ENCODE measurements at regions not wholly inside any gene's neighbourhood (a gene's known extent, or its start where the extent isn't known, plus 50 kb on each side); places are given as distances from the start of the nearest gene placed in this dataset.
"Not testable (repeated sequence)": the region's sequence is repeated elsewhere in the genome, so short reads cannot be mapped to it uniquely, and the experiment has no call there.

GRCh38 chr7:108810756-108811385, 241.2 kb downstream of the DNAJB9 start:
- no peak for DNase-seq (ENCODE audit: low read depth in 4 of 4, low spot score in 2 of 4)

GRCh38 chr7:108813251-108814014, 243.8 kb downstream of the DNAJB9 start:
- DNase-seq (ENCODE audit: low read depth in 4 of 4, low spot score in 2 of 4) = no peak

DNA sequence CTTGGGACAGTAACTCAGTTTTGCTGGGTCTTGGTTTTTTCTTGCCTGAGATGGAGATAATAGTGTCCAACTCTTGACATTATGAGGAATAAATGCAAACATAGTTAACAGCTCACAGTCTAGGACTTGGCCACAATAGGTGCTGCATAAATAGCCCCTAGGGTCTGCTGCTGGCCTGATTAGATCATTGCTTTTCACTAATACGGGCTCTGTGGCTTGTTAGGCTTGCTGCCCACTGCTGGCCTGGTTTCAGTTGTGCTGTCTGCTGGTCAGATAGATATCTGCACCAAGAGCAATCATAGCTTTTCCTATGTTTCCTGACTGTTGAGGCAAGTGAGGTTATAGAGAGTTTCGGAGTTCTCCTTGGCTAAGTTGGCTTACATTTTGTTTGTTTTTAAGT, 246.1 kb downstream of the DNAJB9 start:
- DNase-seq (ENCODE audit: low read depth in 4 of 4, low spot score in 2 of 4) = no peak

DNA sequence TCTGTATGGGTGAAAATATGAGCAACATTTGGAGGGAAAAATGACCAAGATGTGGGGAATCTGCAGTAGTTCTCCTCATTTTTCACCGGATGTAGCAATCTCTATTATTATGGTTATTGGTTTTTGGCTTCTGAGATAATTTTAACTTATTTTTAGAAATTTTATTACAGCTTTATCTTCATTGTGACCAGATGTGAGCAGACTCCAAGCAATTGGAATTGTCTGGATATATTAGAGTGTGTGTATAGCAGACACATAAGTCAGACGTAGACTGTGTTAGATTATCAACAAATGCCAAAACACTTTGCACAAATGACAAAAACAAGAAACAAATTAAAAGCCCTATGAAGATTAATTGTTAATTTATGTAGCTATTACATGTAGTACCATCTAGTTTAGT, 249.1 kb downstream of the DNAJB9 start:
- no peak for DNase-seq (ENCODE audit: low read depth in 4 of 4, low spot score in 2 of 4)

- no peak for DNase-seq (ENCODE audit: low read depth in 4 of 4, low spot score in 2 of 4)
These were observed 255.3 kb downstream of the DNAJB9 start for GRCh38 chr7:108824840-108825580.

DNA sequence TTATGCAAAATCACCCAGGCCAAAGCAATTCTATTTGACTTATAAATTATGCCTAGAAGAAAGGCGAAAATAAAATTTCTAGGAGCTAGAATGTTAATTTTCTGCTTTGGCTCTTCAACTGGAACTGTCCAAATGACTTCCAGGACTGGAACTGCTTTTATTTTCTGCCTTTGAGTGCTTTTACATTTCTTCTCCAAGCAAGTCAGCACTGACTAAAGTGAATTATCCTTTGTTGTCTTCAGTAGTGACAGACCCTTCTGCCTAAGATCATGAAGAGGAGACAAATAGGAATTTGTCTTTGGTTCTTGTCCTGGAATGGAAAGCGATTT, 255.9 kb downstream of the DNAJB9 start:
- no peak for DNase-seq (ENCODE audit: low read depth in 4 of 4, low spot score in 2 of 4)

DNA sequence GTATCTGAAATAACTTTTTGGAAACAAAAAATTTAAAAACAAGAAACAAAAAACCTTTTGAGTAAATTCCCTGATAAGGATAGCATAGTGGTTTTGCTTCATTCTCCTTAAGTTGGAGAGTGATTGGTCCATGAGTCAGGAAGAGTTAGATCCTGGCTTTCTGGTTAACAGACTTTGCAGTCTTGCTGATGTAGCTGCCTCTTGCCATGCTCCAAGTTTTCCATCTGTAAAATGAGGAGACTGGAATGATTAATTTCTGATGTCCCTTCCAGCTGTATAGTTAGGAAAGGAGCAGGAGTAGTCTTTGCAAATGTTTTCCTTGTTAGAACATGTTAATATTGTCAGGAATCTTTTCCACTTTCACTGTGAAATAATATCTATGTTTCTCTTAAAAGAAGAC, 266.6 kb downstream of the DNAJB9 start:
- no peak for DNase-seq (ENCODE audit: low read depth in 4 of 4, low spot score in 2 of 4)

DNA sequence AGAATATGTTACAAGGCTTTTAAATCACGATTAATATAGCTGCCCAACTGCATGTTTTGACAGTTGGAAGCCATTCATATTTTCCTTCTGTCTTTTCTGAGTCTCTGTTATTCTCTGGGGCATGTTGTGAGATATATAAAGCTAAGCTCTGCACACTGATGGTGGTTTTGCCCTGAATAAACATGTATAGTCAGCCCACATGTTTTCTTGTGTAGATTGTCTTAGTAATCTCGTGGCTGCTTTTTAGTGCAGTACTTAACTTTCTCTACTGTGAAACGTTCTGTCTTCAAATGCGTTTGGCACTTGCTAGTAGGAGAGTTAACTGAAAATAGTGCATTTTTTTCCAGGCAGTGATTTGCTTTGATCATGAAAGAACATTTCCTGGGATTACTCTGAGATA, 268.5 kb downstream of the DNAJB9 start:
- no peak for DNase-seq (ENCODE audit: low read depth in 4 of 4, low spot score in 2 of 4)

- DNase-seq (ENCODE audit: low read depth in 4 of 4, low spot score in 2 of 4) = no peak
These were observed 269.4 kb downstream of the DNAJB9 start for GRCh38 chr7:108839076-108839475.

DNA sequence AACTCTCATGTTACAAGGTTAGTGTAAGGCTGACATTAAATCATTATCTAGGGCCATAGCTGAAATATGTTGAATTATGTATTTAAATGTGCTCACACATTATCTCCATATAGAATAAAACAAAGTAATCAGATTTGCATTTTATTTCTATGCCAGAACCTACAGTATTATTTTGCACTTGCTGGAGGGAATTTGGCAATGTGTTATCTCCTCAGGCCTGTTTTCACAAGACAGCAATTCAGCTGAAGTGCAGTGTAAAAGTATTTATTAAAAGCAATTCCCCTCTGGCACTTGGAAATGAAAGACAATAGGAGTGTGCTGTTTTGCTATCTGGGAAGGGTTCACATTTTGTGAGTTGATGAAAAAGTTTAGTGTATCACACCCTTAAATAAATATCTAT, 276.3 kb downstream of the DNAJB9 start:
- no peak for DNase-seq (ENCODE audit: low read depth in 4 of 4, low spot score in 2 of 4)

GRCh38 chr7:108846471-108846870, 276.8 kb downstream of the DNAJB9 start:
- DNase-seq (ENCODE audit: low read depth in 4 of 4, low spot score in 2 of 4) = no peak

DNA sequence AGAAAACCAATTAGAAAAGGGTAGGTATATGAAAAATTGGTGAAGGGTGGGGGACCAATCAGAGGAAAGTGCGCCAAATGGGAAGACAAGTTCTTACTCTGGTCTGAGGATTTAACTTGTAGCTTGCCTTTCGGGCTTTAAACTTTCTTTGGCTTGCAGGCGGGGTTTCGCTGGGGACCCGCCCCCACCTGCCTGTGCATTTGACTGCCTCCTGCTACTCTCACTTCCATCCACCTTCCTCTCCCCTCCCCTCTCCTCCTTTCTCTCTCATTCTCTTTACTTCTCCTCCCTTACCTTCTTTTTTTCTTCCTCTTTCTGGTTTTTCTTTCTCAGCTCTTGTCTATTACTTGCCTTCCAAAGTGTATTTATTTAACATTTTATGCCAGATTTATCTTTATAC, 278.8 kb downstream of the DNAJB9 start:
- DNase-seq (ENCODE audit: low read depth in 4 of 4, low spot score in 2 of 4) = no peak

DNA sequence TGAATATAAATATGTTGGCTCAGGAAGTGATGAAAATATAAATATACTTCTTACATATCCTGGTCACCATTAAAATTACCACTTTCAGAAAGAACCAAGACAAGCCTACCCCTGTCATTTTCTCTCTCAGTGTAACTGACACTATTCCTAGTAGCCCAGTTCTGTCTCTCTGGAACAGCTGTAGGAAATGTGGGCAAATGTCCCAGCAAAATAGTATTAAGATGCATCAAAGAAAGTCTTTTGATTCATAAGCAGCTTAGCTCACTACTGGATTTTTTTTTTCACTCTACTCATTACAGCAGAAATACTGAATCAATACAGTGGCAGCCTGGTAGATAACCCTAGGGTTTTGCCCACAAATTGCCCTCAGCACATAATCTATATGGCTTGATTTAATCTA, 290.9 kb downstream of the DNAJB9 start:
- no peak for DNase-seq (ENCODE audit: low read depth in 4 of 4, low spot score in 2 of 4)

GRCh38 chr7:108861071-108861470, 291.4 kb downstream of the DNAJB9 start:
- no peak for DNase-seq (ENCODE audit: low read depth in 4 of 4, low spot score in 2 of 4)

DNA sequence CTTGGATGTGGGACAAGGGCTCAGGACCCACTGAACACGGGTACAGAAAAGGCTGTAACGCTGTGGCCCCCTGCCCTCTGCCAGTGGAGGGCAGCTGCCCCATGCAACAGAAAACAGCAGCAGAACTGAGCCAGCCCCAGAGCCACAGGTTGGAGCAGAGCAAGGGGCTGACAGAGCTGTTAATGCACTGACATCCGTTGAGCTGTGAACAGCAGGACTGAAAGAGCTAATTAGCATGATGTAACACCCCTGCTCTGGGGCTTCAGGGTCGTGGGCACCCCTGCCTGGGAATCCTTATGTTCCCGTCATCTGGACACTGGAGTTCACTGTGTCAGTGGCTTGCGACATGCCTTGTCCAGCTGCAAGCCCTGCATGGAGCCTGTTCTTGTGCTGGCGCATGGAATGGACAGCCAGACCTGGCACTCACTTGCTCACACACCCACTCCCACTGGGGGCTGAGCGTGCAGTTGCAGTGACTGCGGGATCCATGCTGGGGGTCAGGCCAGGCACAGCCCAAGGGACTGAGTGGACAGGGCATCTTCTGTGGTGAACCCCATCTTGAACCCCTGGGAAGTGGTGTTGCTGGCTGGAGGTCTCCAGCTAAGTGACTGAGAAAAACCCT, 293.7 kb downstream of the DNAJB9 start:
- no peak for DNase-seq (ENCODE audit: low read depth in 4 of 4, low spot score in 2 of 4)

DNA sequence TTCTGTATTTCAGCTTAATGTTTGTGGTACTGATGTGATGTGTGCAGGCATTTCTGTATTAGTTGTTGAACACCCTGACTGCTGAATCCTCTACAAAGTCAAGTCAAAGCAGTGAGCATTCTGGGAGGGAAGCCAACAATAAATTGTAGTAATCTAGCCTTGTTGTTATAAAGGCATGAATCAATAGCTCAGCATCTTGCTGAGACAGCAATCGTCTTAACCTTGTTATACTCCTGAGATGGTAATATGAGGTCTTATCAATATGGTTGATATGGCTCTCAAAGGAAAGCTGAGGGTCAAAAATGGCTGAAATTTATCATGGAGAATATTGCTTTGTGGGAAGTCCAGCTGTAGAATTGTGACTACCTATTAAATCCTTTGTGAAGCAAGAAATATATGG, 299.4 kb downstream of the DNAJB9 start:
- DNase-seq (ENCODE audit: low read depth in 4 of 4, low spot score in 2 of 4) = no peak

DNA sequence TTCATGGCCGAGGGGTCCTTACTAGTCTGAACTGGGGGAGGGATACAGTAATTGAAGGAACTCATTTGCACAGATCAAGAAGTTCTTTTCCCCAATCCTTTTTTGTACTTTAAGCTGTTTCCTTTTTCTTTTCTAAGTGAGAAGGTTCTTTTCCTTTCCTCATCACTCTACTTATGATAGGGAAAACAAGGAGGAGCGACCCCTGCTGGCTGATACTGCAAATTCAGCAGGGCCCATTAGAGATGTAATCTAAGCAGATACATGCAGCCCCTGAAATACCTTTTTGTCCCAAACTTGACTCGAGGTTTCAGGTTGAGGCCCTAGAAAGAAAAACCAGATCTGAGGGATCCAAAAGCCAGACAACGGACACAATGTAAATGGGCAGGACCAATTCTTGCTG, 305.5 kb downstream of the DNAJB9 start:
- DNase-seq (ENCODE audit: low read depth in 4 of 4, low spot score in 2 of 4) = no peak

GRCh38 chr7:108890862-108891261, 321.2 kb downstream of the DNAJB9 start:
- no peak for DNase-seq (ENCODE audit: low read depth in 4 of 4, low spot score in 2 of 4)

- DNase-seq (ENCODE audit: low read depth in 4 of 4, low spot score in 2 of 4) = no peak
These were observed 338.8 kb downstream of the DNAJB9 start for GRCh38 chr7:108908456-108908855.

DNA sequence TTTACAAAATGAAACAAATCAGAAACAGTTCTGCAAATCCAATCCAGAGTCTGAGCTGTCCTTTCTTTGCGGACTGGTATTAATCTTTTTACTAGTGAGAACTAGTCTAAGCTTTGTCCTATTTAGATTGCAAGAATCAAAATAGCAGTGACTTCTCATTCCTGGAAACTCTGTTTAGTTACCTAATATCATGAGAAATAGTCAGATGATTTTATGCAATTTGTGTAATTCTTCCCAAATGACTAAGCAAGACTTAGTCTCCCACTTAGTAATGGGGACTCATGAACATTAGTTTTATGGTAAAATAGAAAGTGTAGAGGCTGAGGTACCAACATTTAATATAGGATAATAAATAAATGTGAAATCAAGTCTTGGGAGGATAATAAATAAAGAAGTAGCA, 341.3 kb downstream of the DNAJB9 start:
- no peak for DNase-seq (ENCODE audit: low read depth in 4 of 4, low spot score in 2 of 4)

DNA sequence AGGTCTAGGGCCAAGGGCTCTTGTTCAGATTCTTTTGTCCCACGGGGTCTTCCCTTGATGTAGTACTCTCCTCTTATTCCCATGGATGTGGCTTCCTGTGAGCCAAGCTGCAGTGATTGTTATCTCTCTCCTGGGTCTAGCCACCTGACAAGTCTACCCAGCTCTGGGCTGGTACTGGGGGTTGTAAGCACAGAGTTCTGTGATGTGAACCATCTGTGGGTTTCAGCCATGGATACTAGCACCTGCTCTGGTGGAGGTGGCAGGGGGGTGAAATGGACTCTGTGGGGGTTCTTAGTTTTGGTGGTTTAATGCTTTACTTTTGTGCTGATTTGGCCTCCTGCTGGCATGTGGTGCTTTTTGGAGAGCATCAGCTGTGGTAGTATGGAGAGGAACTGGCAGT, 350.8 kb downstream of the DNAJB9 start:
- no peak for DNase-seq (ENCODE audit: low read depth in 4 of 4, low spot score in 2 of 4)

- not testable (repeated sequence) for DNase-seq (ENCODE audit: low read depth in 4 of 4, low spot score in 2 of 4)
These were observed 373.4 kb downstream of the DNAJB9 start for GRCh38 chr7:108943048-108943447.
